GM04503 (cell line): ENCODE measurements at regions not wholly inside any gene's neighbourhood (a gene's known extent, or its start where the extent isn't known, plus 50 kb on each side); places are given as distances from the start of the nearest gene placed in this dataset.
"Not testable (repeated sequence)": the region's sequence is repeated elsewhere in the genome, so short reads cannot be mapped to it uniquely, and the experiment has no call there.

Source experiments
- DNase-seq: peaks from one replicate; pipeline ENCODE4 v3.0.0-alpha.2; 2012; ENCODE audit warnings: low read depth

- not testable (repeated sequence) for DNase-seq
Measured at GRCh38 chr1:120465900-120466299, 51.1 kb downstream of the NBPF8 start.

- not testable (repeated sequence) for DNase-seq
Measured at GRCh38 chr1:120477663-120478062, 62.8 kb downstream of the NBPF8 start.

GRCh38 chr1:120478400-120478799, 63.6 kb downstream of the NBPF8 start:
- not testable (repeated sequence) for DNase-seq

GRCh38 chr1:120487542-120487941, 72.7 kb downstream of the NBPF8 start:
- DNase-seq: not testable (repeated sequence)

GRCh38 chr1:120489217-120489616, 74.4 kb downstream of the NBPF8 start:
- not testable (repeated sequence) for DNase-seq

GRCh38 chr1:120497145-120497544, 82.3 kb downstream of the NBPF8 start:
- not testable (repeated sequence) for DNase-seq

GRCh38 chr1:120503284-120503683, 88.4 kb downstream of the NBPF8 start:
- DNase-seq: not testable (repeated sequence)

GRCh38 chr1:120506352-120506751, 91.5 kb downstream of the NBPF8 start:
- not testable (repeated sequence) for DNase-seq

GRCh38 chr1:120508351-120508750, 93.5 kb downstream of the NBPF8 start:
- DNase-seq: not testable (repeated sequence)

GRCh38 chr1:120509258-120509657, 94.4 kb downstream of the NBPF8 start:
- DNase-seq: not testable (repeated sequence)

- DNase-seq: not testable (repeated sequence)
Measured at GRCh38 chr1:120513099-120513498, 98.3 kb downstream of the NBPF8 start.

- DNase-seq: not testable (repeated sequence)
Measured at GRCh38 chr1:120513531-120513930, 98.7 kb downstream of the NBPF8 start.

GRCh38 chr1:120519196-120519595, 104.4 kb downstream of the NBPF8 start:
- not testable (repeated sequence) for DNase-seq

- DNase-seq: not testable (repeated sequence)
Measured at GRCh38 chr1:120524416-120524815, 109.6 kb downstream of the NBPF8 start.

- DNase-seq: not testable (repeated sequence)
Measured at GRCh38 chr1:120525386-120525785, 110.6 kb downstream of the NBPF8 start.

- DNase-seq: not testable (repeated sequence)
Measured at GRCh38 chr1:120529475-120530089, 114.7 kb downstream of the NBPF8 start.

GRCh38 chr1:120531455-120531854, 116.6 kb downstream of the NBPF8 start:
- not testable (repeated sequence) for DNase-seq

GRCh38 chr1:120534361-120535047, 119.7 kb downstream of the NBPF8 start:
- not testable (repeated sequence) for DNase-seq

GRCh38 chr1:120535052-120535451, 120.2 kb downstream of the NBPF8 start:
- peak; percentile 56 for DNase-seq

GRCh38 chr1:120541394-120541793, 126.6 kb downstream of the NBPF8 start:
- DNase-seq: not testable (repeated sequence)

- DNase-seq: not testable (repeated sequence)
Measured at GRCh38 chr1:120542365-120542764, 127.5 kb downstream of the NBPF8 start.

- not testable (repeated sequence) for DNase-seq
Measured at GRCh38 chr1:120542940-120543339, 128.1 kb downstream of the NBPF8 start.

GRCh38 chr1:120544434-120544833, 129.6 kb downstream of the NBPF8 start:
- DNase-seq: not testable (repeated sequence)
